Cerebellar cortex (tissue), 1 donor: ENCODE measurements at regions not wholly inside any gene's neighbourhood (a gene's known extent, or its start where the extent isn't known, plus 50 kb on each side); places are given as distances from the start of the nearest gene placed in this dataset.
A peak's percentile ranks its signal among the peaks of the same experiment; 100 is the strongest.

Source experiments
- DNase-seq: peaks from one replicate; pipeline ENCODE4 v3.0.0-alpha.2; 2015; ENCODE audit warnings: low spot score

GRCh38 chr14:98018628-98019027, 1221.4 kb downstream of the VRK1 start:
- DNase-seq, result no peak

GRCh38 chr14:98022541-98023520, 1225.6 kb downstream of the VRK1 start:
- DNase-seq, result no peak

- no peak for DNase-seq
These were observed 1231.0 kb downstream of the VRK1 start for GRCh38 chr14:98028162-98028561.

- DNase-seq, result no peak
These were observed 1236.6 kb downstream of the BCL11B start for GRCh38 chr14:98035396-98035795.

- DNase-seq, result no peak
These were observed 1234.2 kb downstream of the BCL11B start for GRCh38 chr14:98037831-98038230.

GRCh38 chr14:98056946-98057345, 1215.1 kb downstream of the BCL11B start:
- DNase-seq, result no peak

- no peak for DNase-seq
These were observed 1212.9 kb downstream of the BCL11B start for GRCh38 chr14:98059106-98059505.

GRCh38 chr14:98062083-98062482, 1209.9 kb downstream of the BCL11B start:
- no peak for DNase-seq

GRCh38 chr14:98069712-98070171, 1202.3 kb downstream of the BCL11B start:
- DNase-seq, result no peak

- peak; percentile 42 for DNase-seq
These were observed 1201.5 kb downstream of the BCL11B start for GRCh38 chr14:98070536-98070935.

GRCh38 chr14:98074111-98074510, 1197.9 kb downstream of the BCL11B start:
- no peak for DNase-seq

GRCh38 chr14:98077176-98077575, 1194.8 kb downstream of the BCL11B start:
- no peak for DNase-seq

GRCh38 chr14:98082833-98083232, 1189.2 kb downstream of the BCL11B start:
- DNase-seq, result no peak

GRCh38 chr14:98085751-98086150, 1186.2 kb downstream of the BCL11B start:
- no peak for DNase-seq

- DNase-seq, result no peak
These were observed 1178.9 kb downstream of the BCL11B start for GRCh38 chr14:98093111-98093510.

GRCh38 chr14:98099527-98099926, 1172.5 kb downstream of the BCL11B start:
- no peak for DNase-seq

GRCh38 chr14:98101323-98101722, 1170.7 kb downstream of the BCL11B start:
- no peak for DNase-seq

- no peak for DNase-seq
These were observed 1168.3 kb downstream of the BCL11B start for GRCh38 chr14:98103705-98104104.

GRCh38 chr14:98109326-98109725, 1162.7 kb downstream of the BCL11B start:
- DNase-seq, result no peak

- no peak for DNase-seq
These were observed 1159.7 kb downstream of the BCL11B start for GRCh38 chr14:98112194-98112780.

GRCh38 chr14:98114122-98114895, 1157.7 kb downstream of the BCL11B start:
- DNase-seq, result no peak

GRCh38 chr14:98114946-98115345, 1157.1 kb downstream of the BCL11B start:
- DNase-seq, result no peak
